ENCODE measurements at regions not wholly inside any gene's neighbourhood (a gene's known extent, or its start where the extent isn't known, plus 50 kb on each side); places are given as distances from the start of the nearest gene placed in this dataset.
"Not testable (repeated sequence)": the region's sequence is repeated elsewhere in the genome, so short reads cannot be mapped to it uniquely, and the experiment has no call there.

DNA sequence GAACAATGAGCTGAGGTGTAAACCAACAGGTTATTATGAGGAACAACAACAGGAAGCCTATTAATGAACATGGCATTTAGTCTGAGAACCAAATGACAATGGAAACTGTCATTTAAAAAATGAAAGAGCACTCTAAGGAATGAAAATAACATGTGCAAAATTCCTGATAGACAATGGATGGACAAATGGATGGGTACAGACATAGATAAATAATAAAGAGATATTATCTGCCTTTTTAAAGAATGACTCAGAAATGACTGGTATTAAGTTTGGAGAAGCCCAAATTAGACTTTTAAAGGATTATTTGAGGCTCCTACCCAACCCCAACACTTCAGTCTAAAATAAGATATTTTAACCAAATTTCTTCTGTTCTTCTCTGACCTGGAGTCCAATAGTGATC, 650.5 kb upstream of the ZNF385D start:
- no peak for DNase-seq

DNA sequence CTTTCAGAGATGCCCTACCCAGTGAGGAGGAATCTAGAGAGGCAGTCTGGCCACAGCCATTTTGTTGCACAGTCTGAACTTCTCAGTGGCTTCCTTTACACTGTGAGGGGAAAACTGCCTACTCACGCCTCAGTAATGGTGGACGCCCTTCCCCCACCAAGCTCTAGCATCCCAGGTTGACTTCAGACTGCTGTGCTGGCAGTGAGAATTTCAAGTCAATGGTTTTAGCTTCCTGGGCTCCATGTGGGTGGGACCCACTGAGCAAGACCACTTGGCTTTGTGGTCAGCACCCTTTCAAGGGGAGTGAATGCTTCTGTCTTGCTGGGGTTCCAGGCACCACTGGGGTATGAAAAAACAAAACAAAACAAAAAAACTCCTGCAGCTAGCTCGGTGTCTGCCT, 663.2 kb upstream of the ZNF385D start:
- no peak for DNase-seq

GRCh38 chr3:22416838-22417446, 665.9 kb upstream of the ZNF385D start:
- DNase-seq: not testable (repeated sequence)

- no peak for DNase-seq
Measured at GRCh38 chr3:22419261-22419660, 668.3 kb upstream of the ZNF385D start.

DNA sequence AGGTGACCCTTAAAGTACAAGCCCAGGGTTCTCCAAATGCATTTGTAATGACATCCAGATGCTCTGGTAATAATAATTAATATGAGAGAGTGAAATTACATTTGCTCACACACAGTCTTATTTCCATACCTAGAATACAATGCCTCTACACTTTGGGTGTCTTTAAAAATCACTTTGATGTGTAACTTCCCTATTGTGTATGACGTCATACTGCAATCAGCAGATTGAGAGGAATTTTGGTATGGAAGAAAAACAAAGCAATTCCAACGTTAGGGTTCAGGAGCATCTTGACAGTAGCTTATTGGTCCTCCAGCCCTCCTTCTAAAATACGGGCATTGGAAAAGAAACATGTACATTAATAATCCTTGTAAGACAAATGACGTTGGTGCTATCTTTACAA, 670.6 kb upstream of the ZNF385D start:
- DNase-seq: no peak

GRCh38 chr3:22431334-22431733, 680.3 kb upstream of the ZNF385D start:
- no peak for DNase-seq

DNA sequence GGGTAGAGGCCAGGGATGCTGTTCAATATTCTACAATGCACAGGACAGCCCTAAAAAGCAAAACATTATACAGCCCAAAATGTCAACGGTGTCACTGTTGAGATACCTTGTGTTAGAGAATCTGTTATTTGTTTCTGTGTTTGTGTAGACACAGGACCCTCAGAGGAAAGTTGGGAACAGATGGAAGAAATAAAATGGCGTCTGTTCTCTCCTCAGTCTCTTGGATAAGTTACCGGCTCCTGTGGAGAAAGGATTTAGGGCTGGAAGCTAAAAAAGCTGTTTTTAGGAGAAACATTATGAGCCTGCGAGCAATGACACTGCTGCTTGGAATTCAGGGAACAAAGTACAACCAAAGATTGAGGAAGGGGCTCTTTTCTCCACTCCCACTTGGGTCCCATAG, 688.6 kb upstream of the ZNF385D start:
- no peak for DNase-seq

GRCh38 chr3:22441711-22442110, 690.7 kb upstream of the ZNF385D start:
- no peak for DNase-seq

DNA sequence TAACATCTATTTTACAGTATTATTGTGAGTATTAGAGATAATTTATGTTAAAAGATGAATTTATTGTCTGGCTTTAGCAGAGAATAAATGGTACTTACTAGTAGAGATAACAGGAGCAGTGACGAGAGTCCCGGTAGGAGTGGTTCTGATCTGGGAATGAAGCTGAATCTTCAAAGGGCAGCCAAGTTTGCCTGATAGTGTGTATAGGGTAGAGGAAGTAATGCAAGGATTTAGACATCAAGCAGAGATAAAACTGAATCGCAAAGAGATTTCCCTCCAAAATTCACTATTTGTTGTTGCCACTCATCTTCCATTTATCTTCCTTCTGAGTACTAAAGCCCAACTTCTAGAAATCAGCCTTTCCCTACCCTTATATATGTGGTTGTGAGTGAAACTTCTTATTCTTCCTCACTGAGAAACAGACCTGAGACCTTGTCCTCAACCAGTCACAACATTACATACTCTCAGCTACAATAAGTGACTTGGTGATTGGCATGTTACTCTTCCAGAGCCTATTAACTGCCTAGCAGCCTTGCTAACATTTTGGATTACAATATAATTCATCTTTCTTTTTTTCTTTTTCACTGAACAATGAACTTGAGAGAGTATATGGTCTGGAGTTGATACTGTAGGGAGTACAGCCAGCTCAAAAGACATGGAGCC, 692.7 kb upstream of the ZNF385D start:
- DNase-seq: no peak

DNA sequence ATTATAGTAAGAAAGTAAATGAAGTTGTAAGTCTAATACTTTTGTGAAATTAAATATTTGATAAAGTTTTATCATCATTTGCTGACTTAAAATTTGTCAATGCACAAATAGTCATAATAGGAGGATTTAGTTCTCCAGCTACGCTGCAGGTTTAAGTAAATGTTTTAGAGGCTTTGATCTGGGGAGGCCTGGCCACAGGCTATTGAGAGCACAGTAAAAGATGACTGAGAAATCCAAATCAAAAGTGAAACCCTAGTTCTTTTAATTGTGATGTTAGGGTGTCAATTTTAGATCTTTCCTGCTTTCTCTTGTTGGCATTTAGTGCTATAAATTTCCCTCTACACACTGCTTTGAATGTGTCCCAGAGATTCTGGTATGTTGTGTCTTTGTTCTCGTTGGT, 694.3 kb upstream of the ZNF385D start:
- not testable (repeated sequence) for DNase-seq

DNA sequence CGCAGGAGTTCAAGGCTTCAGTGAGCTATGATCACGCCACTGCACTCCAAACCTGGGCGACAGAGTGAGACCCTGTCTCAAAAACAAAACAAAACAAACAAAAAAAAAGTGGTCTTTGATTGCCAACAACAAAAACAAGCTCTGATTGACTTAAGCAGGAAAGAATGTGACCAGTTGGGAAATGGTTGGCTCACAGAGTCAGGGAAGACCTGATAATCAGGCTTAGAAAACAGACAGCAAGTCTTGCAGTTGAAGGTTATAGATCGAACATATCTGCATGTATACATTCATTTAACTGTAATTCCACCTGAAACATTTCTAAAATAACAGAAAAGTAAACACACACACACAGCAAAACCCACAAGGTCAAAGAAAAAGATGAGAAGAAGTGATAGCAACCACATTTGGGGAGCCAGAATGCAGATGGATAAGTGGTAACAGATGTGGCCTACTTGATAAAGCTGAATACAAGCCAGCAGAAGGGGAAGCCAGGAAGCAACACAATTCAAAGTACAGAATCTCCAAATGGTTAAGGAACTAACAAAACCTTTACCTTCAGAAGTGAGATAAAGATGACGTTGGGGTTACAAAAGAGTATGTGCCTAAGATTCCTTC, 699.9 kb upstream of the ZNF385D start:
- no peak for DNase-seq

- no peak for DNase-seq
Measured at GRCh38 chr3:22451501-22451900, 700.5 kb upstream of the ZNF385D start.

DNA sequence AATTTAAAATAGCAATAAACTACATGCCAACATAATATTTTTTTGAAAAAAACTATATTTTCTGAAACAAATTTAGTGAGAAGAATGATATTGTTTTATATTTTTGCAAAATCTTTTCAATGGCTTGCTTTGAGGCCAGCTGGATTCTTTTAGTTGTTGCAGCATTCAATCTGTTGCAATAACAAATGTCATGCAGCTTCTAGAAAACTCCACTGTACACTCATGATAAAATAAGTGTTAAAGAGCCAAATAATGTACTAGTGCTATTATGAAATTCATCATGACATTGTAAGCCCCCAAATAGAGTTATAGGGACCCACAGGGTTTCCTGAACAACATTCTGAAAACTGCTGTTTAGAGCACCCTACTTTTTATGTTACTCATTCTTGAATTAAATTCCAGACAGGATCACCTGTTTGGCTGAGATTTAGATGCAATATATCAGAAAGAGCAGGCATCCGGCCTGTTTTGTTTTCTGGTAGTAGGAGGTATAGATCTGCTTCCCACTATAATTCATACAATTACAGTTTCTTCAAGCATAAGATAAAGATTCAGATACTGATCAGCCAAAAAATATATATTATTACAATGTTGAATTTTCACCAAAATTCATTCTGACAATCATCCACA, 703.0 kb upstream of the ZNF385D start:
- no peak for DNase-seq

DNA sequence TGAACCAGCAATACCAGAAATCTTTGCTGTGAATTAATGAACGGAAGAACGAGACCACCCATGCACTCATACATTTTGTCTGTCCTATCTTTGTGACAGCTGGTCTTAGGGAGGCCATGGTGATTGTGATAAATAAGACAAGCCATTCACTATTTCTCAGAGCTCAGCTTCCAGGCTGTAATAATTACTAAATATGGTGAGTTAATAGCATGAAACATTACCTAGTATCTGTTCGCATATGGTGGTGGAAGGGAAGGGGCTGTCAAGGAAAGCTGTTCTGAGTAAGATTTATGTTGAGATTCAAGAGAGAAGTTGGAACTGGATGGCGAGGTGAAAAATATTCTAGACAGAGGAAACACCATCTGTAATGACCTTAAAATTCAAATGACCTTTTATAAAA, 719.0 kb upstream of the ZNF385D start:
- DNase-seq: no peak

DNA sequence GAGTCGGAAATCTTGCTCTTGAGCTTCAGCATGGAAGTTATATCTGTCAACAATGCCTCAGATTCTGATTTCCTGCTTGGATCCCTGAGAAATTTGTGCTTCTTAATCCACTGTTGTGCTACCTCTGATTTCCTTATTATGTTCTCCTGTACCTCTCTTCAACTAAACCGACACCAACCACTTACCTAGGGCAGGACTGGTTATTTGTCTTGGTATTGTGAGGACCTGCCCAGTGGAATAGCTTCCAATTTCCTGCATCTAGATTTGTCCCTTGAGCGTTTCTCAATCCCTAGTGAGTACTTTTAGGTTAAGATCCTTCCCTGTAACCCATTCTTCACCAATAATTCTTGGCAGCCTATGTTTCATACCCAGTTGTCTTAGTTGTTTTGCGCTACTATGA, 720.5 kb upstream of the ZNF385D start:
- no peak for DNase-seq

GRCh38 chr3:22474706-22475445, 723.9 kb upstream of the ZNF385D start:
- DNase-seq: no peak

- DNase-seq: no peak
Measured at GRCh38 chr3:22475665-22476240, 724.7 kb upstream of the ZNF385D start.

GRCh38 chr3:22476976-22477375, 726.0 kb upstream of the ZNF385D start:
- DNase-seq: no peak

DNA sequence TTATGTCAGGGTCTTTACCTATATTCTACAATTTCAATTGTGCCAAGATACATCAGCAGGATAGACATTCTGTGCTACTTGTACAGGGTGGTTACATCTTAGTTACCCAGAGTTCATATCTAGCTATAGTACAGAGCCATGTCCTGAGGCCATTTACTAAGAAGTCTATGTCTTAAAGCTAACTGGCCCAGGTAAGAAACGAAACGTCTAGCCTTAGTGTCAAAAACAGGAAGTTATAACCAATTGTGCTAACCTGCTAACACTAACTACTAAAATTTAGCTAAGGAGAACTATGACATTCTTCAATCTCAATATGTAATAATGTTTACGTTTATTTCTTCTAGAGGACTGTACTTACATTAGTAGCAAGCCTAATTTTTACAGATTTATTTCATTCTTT, 717.2 kb upstream of the UBE2E2 start:
- DNase-seq: no peak

DNA sequence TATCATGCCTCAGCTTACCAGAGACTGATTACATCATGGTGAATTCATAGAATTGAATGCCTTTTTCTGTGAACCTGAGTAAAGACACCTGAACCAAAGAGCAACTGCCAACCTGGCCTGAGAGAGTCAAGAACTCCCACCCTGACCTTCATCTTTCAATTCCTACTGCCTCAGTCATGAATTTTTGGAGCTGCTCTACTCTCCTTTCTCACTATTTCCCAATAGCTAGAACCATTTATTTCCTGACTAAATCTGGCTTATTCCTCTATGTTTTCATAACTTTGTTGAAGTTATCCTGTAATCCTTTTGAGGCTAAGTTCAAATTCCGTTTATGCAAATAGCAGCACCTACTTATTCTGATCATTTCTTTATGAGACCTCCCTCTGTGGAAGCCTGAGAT, 712.4 kb upstream of the UBE2E2 start:
- no peak for DNase-seq

- no peak for DNase-seq
Measured at GRCh38 chr3:22491344-22491743, 711.8 kb upstream of the UBE2E2 start.

- DNase-seq: no peak
Measured at GRCh38 chr3:22492342-22492741, 710.8 kb upstream of the UBE2E2 start.

DNA sequence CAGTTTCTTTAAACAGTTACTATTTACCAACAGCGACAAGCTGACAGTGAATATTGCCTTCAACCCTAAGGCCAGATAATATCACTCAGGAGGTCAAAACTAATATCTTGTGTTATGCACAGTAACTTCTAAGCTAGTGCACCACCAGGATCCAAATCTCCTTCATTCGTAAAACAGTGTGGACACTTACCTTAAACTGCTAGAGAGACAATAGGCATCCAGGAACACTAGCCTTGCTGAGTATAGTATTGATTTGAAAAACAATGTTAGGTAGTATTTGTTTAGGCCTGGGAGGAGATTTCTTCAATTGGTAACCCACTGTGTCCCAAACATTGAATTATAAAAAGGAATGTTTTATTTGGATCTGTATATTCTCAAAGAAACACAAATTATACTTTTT, 707.9 kb upstream of the UBE2E2 start:
- DNase-seq: no peak

All from COR-L47 (cell line).